IPS DF 4.7 (cell line): ENCODE measurements at regions not wholly inside any gene's neighbourhood (a gene's known extent, or its start where the extent isn't known, plus 50 kb on each side); places are given as distances from the start of the nearest gene placed in this dataset.

Source experiments
- DNase-seq: peaks from one replicate; pipeline ENCODE4 v3.0.0-alpha.2; 2013; ENCODE audit warnings: low spot score; ENCODE audit errors: extremely low read depth

DNA sequence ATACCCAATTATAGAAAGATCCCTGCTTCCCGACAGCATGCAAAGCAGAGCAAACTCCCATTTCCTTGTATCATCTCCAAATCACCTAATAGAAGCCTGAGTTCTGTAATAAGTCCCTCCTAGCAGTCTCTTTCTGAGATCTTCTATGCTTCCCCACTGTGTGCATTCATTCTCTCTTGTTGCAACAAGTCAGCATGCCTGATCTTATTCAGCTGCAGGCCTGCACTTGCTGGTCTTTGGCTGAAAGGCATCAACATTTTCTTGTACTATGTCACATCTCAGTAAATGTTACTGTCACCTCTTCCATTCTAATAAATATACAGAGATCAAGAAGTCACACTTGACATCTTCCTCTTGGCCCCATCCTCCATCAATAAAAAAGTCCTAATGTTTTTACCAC lies 449.9 kb upstream of the MEX3C start:
- DNase-seq = no peak

- no peak for DNase-seq
Observed at GRCh38 chr18:51647942-51648341, 450.5 kb upstream of the MEX3C start.

DNA sequence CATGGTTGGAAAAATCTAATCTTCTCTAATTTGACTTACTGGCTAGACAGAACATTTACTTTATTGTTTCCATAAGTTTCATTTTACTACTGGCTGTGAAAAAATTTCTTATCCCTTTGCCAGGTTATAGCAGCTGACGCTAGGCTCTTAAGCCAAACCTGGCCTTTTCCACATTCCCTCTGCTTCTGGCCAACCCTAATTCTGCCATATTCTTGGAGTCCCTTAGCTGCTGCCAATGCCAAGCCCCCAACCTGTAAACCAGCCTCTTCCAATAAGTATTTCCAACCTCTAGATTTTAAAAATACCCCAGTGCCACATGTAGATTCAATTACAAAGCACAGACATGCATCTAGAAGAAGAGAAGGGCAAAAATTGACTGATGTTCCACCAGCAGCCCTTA lies 452.3 kb upstream of the MEX3C start:
- no peak for DNase-seq

- DNase-seq = no peak
Observed at GRCh38 chr18:51651761-51652160, 454.3 kb upstream of the MEX3C start.

DNA sequence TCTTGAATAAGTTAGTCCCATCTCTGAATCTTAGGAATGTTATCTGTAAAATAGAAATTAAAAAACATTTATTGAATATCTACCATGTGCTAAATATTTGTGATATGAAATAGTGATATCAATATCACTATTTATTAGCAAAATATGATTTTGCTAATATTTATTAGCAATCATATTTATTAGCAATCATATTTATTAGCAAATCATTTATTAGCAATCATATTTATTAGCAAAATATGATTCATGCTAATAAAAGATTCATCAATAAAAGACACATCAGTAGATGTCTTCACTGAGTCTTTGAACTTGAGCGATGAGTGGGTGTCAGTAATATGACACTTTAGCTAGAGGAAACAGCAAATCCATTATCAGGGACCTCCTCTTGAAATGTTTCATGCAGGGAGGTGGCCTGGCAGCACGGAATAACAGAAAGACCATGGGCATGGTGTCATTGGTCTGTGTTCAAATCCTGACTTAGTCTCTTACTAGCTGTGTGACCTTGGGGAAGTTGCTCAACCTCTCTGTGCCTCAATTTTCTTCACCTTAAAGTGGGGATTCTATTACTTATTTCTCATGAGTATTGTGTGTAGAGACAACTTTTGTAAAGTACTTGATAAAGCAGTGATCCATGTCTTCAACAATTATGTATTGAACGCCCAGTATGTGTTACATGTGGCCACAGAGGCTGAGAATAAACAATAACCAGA lies 456.2 kb upstream of the MEX3C start:
- DNase-seq = no peak

- no peak for DNase-seq
Observed at GRCh38 chr18:51654488-51655326, 457.2 kb upstream of the MEX3C start.

- DNase-seq = no peak
Observed at GRCh38 chr18:51655327-51655698, 457.8 kb upstream of the MEX3C start.

DNA sequence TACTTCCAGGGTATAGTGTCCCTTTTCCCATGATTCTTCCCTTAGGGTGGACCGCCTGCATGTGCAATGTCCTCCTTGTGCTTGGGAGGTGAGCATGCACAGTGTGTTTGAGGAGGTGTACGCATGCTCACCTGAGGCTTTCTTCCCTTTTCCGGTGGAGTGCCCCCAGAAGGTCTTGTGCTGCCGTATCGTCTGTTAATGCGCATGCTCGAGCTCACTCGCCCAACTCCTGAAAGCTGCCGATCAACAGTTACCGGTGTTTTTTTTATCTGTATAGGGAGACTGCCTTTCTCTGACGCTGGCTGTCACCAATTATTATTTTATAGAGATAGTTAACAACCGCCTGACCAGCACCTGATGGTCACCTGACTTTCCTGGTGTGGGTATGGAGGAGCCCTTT lies 458.8 kb upstream of the MEX3C start:
- DNase-seq = no peak

DNA sequence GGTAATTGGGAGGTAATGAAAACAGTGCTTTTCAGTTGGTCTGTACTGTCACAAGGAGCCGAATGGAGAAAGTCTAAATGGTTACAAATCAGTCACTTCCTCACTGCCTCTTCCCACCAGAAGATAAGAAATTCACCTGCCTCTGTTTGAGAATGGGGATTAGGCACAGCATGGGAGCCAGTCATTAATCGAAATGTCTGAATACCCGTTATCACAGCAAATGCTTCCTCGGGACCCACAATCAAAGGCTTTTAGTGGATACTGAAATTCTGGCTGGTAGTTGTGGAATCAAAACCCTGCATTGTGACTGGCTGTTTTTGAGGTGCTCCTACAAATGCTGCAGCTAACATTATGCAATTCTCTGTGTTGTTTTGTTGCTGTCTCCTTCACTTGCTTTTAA lies 461.0 kb upstream of the MEX3C start:
- no peak for DNase-seq

- DNase-seq = no peak
Observed at GRCh38 chr18:51659781-51660180, 462.3 kb upstream of the MEX3C start.

GRCh38 chr18:51660188-51660715 lies 462.8 kb upstream of the MEX3C start:
- DNase-seq = no peak

DNA sequence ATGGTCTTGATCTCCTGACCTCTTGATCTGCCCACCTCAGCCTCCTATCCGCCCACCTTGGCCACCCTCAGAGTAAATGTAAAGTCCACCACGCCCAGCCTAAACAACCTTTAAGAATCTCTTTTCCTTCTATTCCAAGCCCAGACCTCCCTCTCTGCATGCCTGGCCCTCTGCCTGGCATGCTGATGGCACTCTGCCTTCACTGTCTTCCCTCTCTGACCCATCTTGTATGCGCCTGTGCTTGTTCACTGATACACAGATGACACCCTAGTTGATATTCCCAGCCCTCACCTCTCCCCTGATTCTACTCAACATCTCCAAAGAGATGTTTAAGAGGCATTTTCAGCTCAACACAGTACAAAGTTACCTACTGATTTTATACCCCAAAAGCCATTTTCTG lies 466.8 kb upstream of the MEX3C start:
- DNase-seq = no peak

DNA sequence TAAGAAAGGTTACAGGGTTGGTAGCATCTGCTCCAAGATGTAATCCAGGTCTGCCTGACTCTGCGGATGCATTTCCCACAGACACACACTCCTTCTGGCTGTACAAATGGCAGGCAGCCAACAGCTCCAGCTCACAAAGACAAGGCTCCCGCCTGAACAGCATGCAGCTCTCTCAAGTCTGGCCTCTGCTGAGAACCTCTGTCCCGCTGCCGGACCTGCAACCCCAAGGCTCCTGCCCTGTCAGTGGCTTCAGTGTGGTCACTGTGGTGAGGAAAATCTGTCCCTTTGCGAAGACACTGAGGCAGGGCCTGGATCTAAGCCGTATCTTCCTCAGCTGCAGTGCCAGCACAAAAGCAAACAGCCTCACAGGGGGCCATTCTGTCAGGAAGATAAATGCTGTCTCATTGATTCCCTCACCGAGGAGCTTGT lies 469.3 kb upstream of the MEX3C start:
- DNase-seq = no peak

- DNase-seq = no peak
Observed at GRCh38 chr18:51668101-51668500, 470.6 kb upstream of the MEX3C start.

GRCh38 chr18:51668607-51669006 lies 471.1 kb upstream of the MEX3C start:
- no peak for DNase-seq

DNA sequence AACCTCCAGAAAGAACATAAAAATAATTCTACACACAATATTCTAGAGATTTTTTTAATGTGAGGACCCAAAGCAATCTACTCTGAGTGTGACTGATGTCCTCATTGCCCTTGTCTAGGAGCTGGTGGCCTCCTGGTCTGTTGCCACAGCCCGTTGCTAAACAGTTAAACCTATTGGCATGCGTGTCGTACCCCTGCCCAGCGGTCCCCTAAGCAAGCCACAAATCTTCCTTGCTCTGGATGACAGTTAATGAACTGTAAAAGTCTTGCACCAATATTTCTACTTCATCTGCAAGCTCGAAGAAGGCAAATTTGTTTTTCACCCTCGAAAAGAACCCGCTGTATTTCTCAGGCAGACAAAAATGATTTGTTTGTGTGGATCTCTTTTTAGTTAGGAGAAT lies 489.1 kb upstream of the MEX3C start:
- no peak for DNase-seq

GRCh38 chr18:51687845-51688585 lies 490.5 kb upstream of the MEX3C start:
- DNase-seq = no peak

- DNase-seq = no peak
Observed at GRCh38 chr18:51692612-51693011, 495.1 kb upstream of the MEX3C start.

DNA sequence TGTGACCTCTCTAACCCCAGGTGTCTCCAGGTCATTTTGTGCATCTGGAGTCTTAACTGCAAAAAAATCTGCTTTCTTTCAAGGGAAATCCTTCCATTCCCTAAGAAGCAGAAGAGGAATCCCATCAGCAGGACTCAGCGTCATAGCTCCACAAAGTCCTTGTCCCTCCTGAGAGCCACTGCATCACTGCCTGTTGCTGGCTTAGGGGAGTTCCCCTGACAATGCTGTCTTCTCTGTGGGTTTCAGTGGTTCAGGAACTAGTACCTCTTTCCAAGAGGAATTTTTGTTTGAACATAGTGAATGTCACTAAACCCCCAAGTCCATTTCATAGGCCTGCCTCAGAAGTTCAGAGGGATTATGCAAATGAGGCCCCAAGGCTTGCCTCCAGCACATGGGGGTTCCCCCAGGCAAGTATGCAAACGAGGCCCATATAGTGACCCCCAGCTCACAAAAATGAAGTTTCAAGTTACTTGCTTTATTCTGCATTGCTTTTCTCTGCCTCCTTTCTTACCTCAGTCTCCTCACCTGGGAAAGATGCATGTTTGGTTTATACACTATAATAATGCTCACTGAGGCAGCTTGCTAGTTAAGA lies 513.9 kb upstream of the MEX3C start:
- DNase-seq = no peak

DNA sequence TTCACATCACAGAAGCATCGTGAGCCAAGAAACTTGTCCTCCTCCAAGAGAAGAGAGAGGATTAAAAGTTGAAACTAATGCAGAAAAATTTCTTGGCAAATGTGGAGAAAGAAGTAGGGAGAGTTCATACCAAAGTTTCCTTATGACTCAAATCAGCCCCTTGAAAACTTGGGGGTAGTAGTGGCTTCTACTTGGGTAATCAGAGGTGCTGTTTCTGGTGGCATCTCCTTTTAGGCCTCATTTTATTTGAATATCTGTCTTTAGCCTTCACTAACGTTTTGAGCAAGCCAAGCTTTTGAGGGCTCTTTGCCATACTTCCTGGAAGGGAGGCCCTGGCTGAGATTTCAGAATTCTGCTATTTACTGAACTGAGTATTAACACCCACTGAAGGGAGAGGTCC lies 515.3 kb upstream of the MEX3C start:
- DNase-seq = no peak

DNA sequence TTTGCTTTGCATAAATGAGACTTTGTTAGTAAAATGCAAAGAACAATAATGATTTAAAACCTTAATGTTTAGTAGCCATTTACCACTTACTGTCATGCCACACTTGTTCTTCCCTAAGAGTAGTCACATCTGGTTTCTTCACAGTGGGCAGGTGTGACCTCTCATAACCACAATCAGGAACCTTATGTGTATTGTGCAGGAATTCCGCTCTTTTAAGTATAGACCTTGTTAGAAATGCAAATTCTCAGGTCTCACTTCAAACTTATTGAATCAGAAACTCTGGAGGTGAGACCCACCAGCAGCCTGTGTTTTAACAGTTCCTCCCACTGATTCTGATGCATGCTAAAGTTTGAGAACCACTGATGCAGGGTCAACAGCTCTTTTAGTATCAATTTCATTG lies 518.8 kb upstream of the MEX3C start:
- DNase-seq = no peak

DNA sequence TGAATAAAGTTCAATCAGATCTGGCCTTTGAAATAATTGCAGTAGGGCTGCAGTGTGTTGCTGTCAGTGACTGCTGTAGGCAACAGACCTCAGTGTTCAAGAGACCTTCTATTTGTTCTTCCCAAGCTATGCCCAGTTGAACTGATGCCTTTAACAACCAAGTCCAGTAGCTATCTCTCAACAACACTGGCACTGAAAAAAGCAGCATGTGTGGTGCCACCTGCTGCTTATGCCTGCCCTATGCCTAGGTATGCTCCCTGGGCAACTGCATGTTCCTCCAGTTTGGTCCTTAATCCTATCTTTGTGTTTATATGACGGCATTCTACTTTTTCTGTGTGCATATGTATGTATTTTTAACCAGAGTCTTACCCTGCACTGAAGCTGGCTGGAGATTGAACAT lies 523.9 kb upstream of the MEX3C start:
- DNase-seq = no peak
